ENCODE measurements at regions not wholly inside any gene's neighbourhood (a gene's known extent, or its start where the extent isn't known, plus 50 kb on each side); places are given as distances from the start of the nearest gene placed in this dataset.

GRCh38 chr2:104539649-104540048 lies 314.3 kb upstream of the POU3F3 start:
- TF ChIP-seq CTCF (IDR thresholded peaks at IDR 0.05) (no peak), POLR2A (IDR thresholded peaks at IDR 0.05) (no peak)

Measured in Peyer's patch (tissue), 4 donors.